IMR-90 (cell line): ENCODE measurements at regions not wholly inside any gene's neighbourhood (a gene's known extent, or its start where the extent isn't known, plus 50 kb on each side); places are given as distances from the start of the nearest gene placed in this dataset.
A peak's percentile ranks its signal among the peaks of the same experiment; 100 is the strongest.

Source experiments
- ATAC-seq: fragments of 200-7000 bp; cut with Tn5 transposase; 2 replicates; pipeline ENCODE4 v1.9.1; 2020; ENCODE audit warnings: low read depth, mild to moderate bottlenecking, moderate library complexity
- BruUV-seq: library from RNA; stranded (reverse); fragments of 400-500 nt; replicated peaks from 2 replicates; lab custom pipeline; 2021; lab: Mats Ljungman, UMichigan
- CTCF ChIA-PET: fragments of 300-600 bp; formaldehyde crosslinking; extraction: SDS; loops from one replicate; lab custom pipeline; 2021; ENCODE audit warnings: antibody characterized with exemption; lab: Yijun Ruan, JAX
- POLR2A ChIA-PET: fragments of 300-600 bp; sonication (Branson Sonifier 250); formaldehyde crosslinking; loops from one replicate; lab custom pipeline; 2022; ENCODE audit warnings: antibody characterized with exemption; ENCODE audit not compliant: unreplicated experiment; lab: Charles Lee
- DNase-seq: peaks from one replicate; pipeline ENCODE4 v3.0.0; 2013
- H2AFZ ChIP-seq: replicated peaks from 2 replicates; pipeline ENCODE3; 2013; ENCODE audit warnings: low read length, mild to moderate bottlenecking; ENCODE audit not compliant: poor library complexity
- H2AK5ac ChIP-seq: 2 replicates; pipeline ENCODE4 v1.6.1; 2013; ENCODE audit warnings: low read depth, low read length, inconsistent platforms
- H2AK9ac ChIP-seq: replicated peaks from 2 replicates; pipeline ENCODE3; 2013; ENCODE audit warnings: mild to moderate bottlenecking, low read depth, low read length, moderate library complexity; ENCODE audit not compliant: poor library complexity
- H2BK120ac ChIP-seq: 2 replicates; pipeline ENCODE4 v1.6.1; 2013; ENCODE audit warnings: low read depth, low read length, inconsistent platforms
- H2BK15ac ChIP-seq: 3 replicates; pipeline ENCODE4 v1.6.1; 2013; ENCODE audit warnings: low read depth, low read length, inconsistent platforms
- H2BK20ac ChIP-seq: 2 replicates; pipeline ENCODE4 v1.6.1; 2013; ENCODE audit warnings: low read depth, mild to moderate bottlenecking, inconsistent platforms, low read length, moderate library complexity
- H2BK5ac ChIP-seq: 2 replicates; pipeline ENCODE4 v1.6.1; 2013; ENCODE audit warnings: mild to moderate bottlenecking, low read depth, low read length, inconsistent platforms; ENCODE audit not compliant: poor library complexity, severe bottlenecking
- H3K14ac ChIP-seq: replicated peaks from 2 replicates; pipeline ENCODE4 v1.6.1; 2013; ENCODE audit warnings: low read depth, low read length, inconsistent platforms
- H3K18ac ChIP-seq: 2 replicates; pipeline ENCODE4 v1.6.1; 2013; ENCODE audit warnings: low read depth, low read length, control low read depth
- H3K23ac ChIP-seq: 2 replicates; pipeline ENCODE4 v1.6.1; 2013; ENCODE audit warnings: low read depth, low read length, inconsistent platforms
- H3K27ac ChIP-seq: 2 replicates; pipeline ENCODE4 v1.5.1; 2013; ENCODE audit warnings: mild to moderate bottlenecking, control low read depth, low read length; ENCODE audit not compliant: insufficient read depth
- H3K27me3 ChIP-seq: 2 replicates; pipeline ENCODE4 v1.6.1; 2013; ENCODE audit warnings: low read length; ENCODE audit not compliant: control insufficient read depth, insufficient read depth
- H3K36me3 ChIP-seq: 2 replicates; pipeline ENCODE4 v1.6.1; 2013; ENCODE audit warnings: low read length, mixed read lengths; ENCODE audit not compliant: control insufficient read depth, insufficient read depth
- H3K4ac ChIP-seq: 2 replicates; pipeline ENCODE4 v1.6.1; 2013; ENCODE audit warnings: low read depth, low read length, inconsistent platforms
- H3K4me1 ChIP-seq: 2 replicates; pipeline ENCODE4 v1.6.1; 2013; ENCODE audit warnings: low read length, mixed read lengths; ENCODE audit not compliant: control insufficient read depth, insufficient read depth
- H3K4me2 ChIP-seq: 2 replicates; pipeline ENCODE4 v1.6.1; 2013; ENCODE audit warnings: low read depth, mild to moderate bottlenecking, control low read depth, low read length, moderate library complexity
- H3K4me3 ChIP-seq: 2 replicates; pipeline ENCODE4 v1.5.1; 2013; ENCODE audit warnings: low read depth, mild to moderate bottlenecking, control low read depth, low read length, moderate library complexity; ENCODE audit not compliant: insufficient read depth
- H3K56ac ChIP-seq: 2 replicates; pipeline ENCODE4 v1.6.1; 2013; ENCODE audit warnings: low read length, inconsistent platforms; ENCODE audit not compliant: insufficient read depth; ENCODE audit errors: extremely low read depth
- H3K79me1 ChIP-seq, 2 experiments: 2 replicates each; pipeline ENCODE4 v1.6.1; 2013; ENCODE audit warnings: low read length in 2 of 2, inconsistent platforms in 1 of 2, low read depth in 1 of 2
- H3K9ac ChIP-seq: 2 replicates; pipeline ENCODE4 v1.6.1; 2013; ENCODE audit warnings: low read depth, low read length, control low read depth
- H3K9me1 ChIP-seq: 2 replicates; pipeline ENCODE4 v1.6.1; 2013; ENCODE audit warnings: low read length, inconsistent platforms; ENCODE audit not compliant: insufficient read depth
- H3K9me3 ChIP-seq: 2 replicates; pipeline ENCODE4 v1.6.1; 2013; ENCODE audit warnings: low read length; ENCODE audit not compliant: control insufficient read depth, insufficient read depth
- H4K20me1 ChIP-seq: 2 replicates; pipeline ENCODE4 v1.6.1; 2013; ENCODE audit warnings: low read length, inconsistent platforms; ENCODE audit not compliant: insufficient read depth
- H4K5ac ChIP-seq: 2 replicates; pipeline ENCODE4 v1.6.1; 2013; ENCODE audit warnings: mild to moderate bottlenecking, low read depth, low read length, control low read depth
- H4K8ac ChIP-seq, 2 experiments: 2 replicates each; pipeline ENCODE4 v1.6.1; 2013; ENCODE audit warnings: low read depth in 2 of 2, low read length in 2 of 2, control low read depth in 1 of 2, inconsistent platforms in 1 of 2
- H4K91ac ChIP-seq: 2 replicates; pipeline ENCODE4 v1.6.1; 2013; ENCODE audit warnings: low read depth, low read length, inconsistent platforms; ENCODE audit not compliant: insufficient read depth
- BHLHE40 ChIP-seq: fragments of 150-350 bp; IDR thresholded peaks from 2 replicates; pipeline ENCODE4 v1.6.1; 2016; ENCODE audit warnings: mild to moderate bottlenecking, low read depth, low read length
- MAZ ChIP-seq: IDR thresholded peaks from 2 replicates; pipeline ENCODE4 v1.6.1; 2012; ENCODE audit warnings: low read depth, mild to moderate bottlenecking, low read length, improper control_type of control experiment, moderate library complexity, borderline replicate concordance
- NFE2L2 ChIP-seq: fragments of 150-350 bp; IDR thresholded peaks from 2 replicates; pipeline ENCODE4 v1.6.1; 2016; ENCODE audit warnings: low read depth, mild to moderate bottlenecking, low read length
- RCOR1 ChIP-seq: IDR thresholded peaks from 2 replicates; pipeline ENCODE4 v1.6.1; 2012; ENCODE audit warnings: mild to moderate bottlenecking, low read length, improper control_type of control experiment; ENCODE audit not compliant: insufficient replicate concordance
- WGBS, 2 experiments: methylation state at CpG; one replicate each; pipeline versions ENCODE4 v1.1.5 to v1.1.7; 2013; ENCODE audit warnings: missing lambda C conversion rate in 2 of 2; ENCODE audit not compliant: insufficient read length in 1 of 2; ENCODE audit errors: extremely low coverage in 2 of 2; 5-methylcytosine and 5-hydroxymethylcytosine counted together
- dilution Hi-C: fragments of 300-500 bp; cut with HindIII; formaldehyde crosslinking; loops from one replicate; pipeline ENCODE4 v1.14.3; 2018; ENCODE audit warnings: low sequenced_read_pairs; ENCODE audit not compliant: unreplicated experiment
- in situ Hi-C: fragments of 300-500 bp; cut with MboI; formaldehyde crosslinking; loops from 3 replicates; pipeline ENCODE4 v1.14.3; 2019; ENCODE audit warnings: low sequenced_read_pairs, inconsistent platforms, mixed read lengths
- intact Hi-C: fragments of 100-400 bp; cut with micrococcal nuclease; formaldehyde crosslinking; loops from 2 replicates; pipeline ENCODE4 v1.10.0; 2022

GRCh38 chr7:114086914-114087652, 168.3 kb upstream of the PPP1R3A start:
- in situ Hi-C loops (no loop called here), intact Hi-C loops (loop anchor here (5.0 to 10.0 kb wide), 3 partner anchors 325 to 1268 kb away; partner anchors contain the start of genes FOXP2 and MDFIC), dilution Hi-C loops (no loop called here)
- no peak overlapping the region for H2BK20ac ChIP-seq
- TF ChIP-seq NFE2L2 (no peak), MAZ (no peak), RCOR1 (no peak), BHLHE40 (no peak)
- no peak overlapping the region; the same call in 1 of the 2 replicates for H3K4ac ChIP-seq
- peak; percentile 19 for DNase-seq
- H2AFZ ChIP-seq, result peak overlapping the region; percentile 80
- no peak overlapping the region for H2BK120ac ChIP-seq
- H3K9me3 ChIP-seq, result peaks cover 12% of the 10 kb centered on the region; the same call in 1 of the 2 replicates
- H2AK9ac ChIP-seq, result peak overlapping the region; percentile 5
- no peak overlapping the region for H4K91ac ChIP-seq
- H3K56ac ChIP-seq, result no peak overlapping the region
- H3K9ac ChIP-seq, result no peak overlapping the region; the same call in 1 of the 2 replicates
- H3K18ac ChIP-seq, result no peak overlapping the region
- peak overlapping the region; percentile 46; the same call in 1 of the 2 replicates for H3K23ac ChIP-seq
- ChIA-PET CTCF (no interaction called here), POLR2A (no interaction called here)
- peak overlapping the region; percentile 87 for H3K4me2 ChIP-seq
- peak overlapping the region; percentile 1 for H3K14ac ChIP-seq
- H3K9me1 ChIP-seq, result no peaks in the 10 kb centered on the region
- H4K5ac ChIP-seq, result no peak overlapping the region
- H2AK5ac ChIP-seq, result no peak overlapping the region
- H3K36me3 ChIP-seq, result no peaks in the 10 kb centered on the region
- no peak overlapping the region for H2BK15ac ChIP-seq
- no peaks in the 10 kb centered on the region for H3K79me1 ChIP-seq
- H4K8ac ChIP-seq, result no peak overlapping the region
- H3K4me1 ChIP-seq, result peaks cover 4% of the 10 kb centered on the region; the same call in 1 of the 2 replicates
- BruUV-seq, result no TSS peak
- ATAC-seq, result peak; percentile 7; the same call in 1 of the 2 replicates
- no peak overlapping the region for H2BK5ac ChIP-seq
- no peak overlapping the region for H3K27ac ChIP-seq
- H3K27me3 ChIP-seq, result peaks cover 47% of the 10 kb centered on the region
- peak overlapping the region; percentile 66 for H3K4me3 ChIP-seq
- WGBS, 2 experiments, result 4% methylated on average over 20 of the region's 54 CpGs; no CpG with 5 or more reads in 1 of the 2 experiments
- no peaks in the 10 kb centered on the region for H4K20me1 ChIP-seq
